Activated T-helper 9 cell treated with anti-CD3 and anti-CD28 coated beads, Interleukin-2, amount 50 U/mL, for 16 hours (primary cell): ENCODE measurements at regions not wholly inside any gene's neighbourhood (a gene's known extent, or its start where the extent isn't known, plus 50 kb on each side); places are given as distances from the start of the nearest gene placed in this dataset.

Source experiments
- DNase-seq: peaks from one replicate; pipeline ENCODE4 v3.0.0-alpha.2; 2020; ENCODE audit warnings: low read depth

DNA sequence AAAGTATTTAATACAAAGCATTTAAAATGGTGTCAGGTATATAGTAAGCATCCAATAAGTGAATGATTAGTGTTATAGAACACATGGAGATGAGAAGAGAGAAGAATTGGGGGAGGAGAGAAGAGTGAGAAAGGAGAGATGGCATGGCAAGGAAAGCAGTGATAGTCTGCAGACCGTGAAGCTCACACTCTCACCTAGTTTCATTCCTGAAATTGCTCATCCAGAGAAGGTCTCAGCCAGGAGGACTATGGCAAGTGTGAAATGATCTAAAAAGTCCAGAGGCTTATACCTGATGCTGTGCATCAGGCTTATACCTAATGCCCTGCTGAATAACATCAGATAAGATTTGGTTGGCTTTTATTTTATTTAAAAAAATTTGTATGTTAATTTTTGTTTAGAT is 351.6 kb upstream of the KLF12 start:
- no peak for DNase-seq

DNA sequence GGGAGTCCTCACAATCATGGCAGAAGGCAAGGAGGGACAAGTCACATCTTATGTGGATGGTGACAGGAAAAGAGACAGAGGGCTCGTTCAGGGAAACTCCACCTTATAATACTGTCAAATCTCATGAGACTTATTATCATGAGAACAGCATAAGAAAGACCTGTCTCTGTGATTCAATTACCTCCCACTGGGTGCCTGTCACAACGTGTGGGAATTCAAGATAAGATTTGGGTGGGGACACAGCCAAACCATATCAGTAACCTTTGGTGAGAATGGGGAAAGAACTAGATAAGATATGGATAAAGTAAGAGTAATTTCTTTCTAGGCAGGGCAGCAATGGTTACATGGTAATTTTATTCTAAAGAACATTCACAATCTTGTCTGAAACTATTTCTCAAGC is 344.9 kb upstream of the KLF12 start:
- DNase-seq = no peak

DNA sequence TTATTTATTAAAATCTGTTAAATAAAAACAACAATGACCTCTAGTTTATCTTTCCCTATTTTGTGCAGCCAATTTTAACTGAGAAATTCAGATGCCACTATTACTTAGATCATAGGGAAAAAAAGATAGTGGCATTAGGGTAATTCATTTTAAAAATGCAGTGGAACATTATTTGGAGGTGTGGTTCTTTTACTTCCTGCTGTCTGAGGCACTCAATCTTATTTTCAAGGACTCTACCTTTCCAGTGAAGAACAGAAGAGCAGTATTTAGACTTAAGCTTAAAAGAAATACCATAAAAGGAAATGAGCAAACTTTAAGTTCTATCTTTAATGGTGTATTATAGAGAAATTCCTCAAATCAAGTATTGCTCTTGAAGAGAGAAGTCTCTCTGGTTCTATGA is 342.6 kb upstream of the KLF12 start:
- DNase-seq = no peak

DNA sequence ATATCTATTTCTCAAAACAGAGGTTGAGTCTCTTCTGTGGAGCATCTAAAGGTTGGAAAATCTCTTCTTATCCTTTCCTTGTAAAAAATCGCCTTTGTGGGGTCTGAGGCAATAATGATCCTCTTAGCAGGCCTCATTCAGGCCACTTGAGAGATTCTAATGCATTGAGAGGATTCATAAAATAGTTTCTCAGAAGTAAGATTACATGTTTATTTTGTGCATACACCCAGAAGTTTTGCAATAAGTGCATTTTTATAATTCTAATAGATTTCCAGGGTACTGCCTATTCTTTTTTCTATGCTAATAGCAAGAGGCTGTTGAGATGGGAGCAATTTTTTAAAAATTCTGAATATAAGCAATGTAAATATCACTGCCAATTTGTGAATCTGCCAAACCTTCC is 342.2 kb upstream of the KLF12 start:
- DNase-seq = no peak

DNA sequence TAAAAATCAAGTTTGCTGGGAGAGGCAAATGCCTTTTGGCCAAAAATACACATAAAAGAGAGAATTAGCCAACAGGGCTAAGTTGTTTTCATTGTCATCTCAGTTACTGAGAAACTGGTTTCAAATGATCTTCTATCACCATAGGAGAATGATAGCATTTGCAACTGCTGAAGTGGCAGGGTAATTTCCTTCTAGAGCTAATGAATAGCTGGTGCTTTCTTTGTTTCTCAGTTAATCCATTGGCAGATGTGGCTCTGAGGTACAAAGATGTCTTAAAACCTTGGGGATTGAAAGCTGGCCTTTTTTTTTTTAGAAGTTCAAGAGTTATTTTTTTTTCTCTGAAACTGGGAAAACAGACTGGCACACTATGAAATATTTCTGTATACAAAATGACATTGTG is 332.7 kb upstream of the KLF12 start:
- DNase-seq = no peak

DNA sequence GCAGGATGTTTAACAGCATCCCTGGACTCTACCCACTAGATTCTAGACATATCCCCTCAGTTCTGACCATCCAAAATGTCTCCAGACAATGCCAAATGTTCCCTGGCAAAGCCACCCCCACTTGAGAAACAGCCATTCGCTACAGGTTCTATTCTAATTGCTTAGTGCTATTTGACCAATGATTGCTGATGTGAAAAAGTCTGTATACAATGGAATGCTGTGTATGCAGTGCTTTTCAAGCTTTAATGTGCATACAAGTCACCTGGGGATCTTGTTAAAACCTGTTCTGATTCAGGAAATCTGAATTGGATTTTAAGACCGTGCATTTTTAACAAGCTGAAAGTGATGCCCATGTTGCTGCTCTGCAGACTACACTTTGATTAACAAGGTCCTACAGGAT is 331.8 kb upstream of the KLF12 start:
- no peak for DNase-seq

DNA sequence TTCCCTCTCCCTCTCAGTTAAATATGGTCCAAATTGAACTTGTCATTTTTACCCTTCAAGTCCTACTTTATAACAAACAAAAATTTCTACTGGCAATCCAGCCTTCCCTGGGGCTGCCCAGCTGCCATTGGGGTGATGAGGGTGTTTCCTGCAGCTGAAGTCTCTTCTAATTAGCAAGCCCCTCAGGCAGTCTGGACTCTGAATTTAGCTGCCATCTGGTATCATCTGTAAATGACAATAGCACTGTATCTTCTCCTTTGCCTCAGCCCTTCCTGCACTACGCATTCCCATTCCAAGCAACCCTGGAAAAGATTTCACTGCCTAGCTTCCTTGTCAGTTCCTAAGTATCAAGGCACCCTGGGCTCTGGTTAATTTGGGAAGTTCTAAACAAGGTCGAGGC is 331.1 kb upstream of the KLF12 start:
- DNase-seq = no peak

DNA sequence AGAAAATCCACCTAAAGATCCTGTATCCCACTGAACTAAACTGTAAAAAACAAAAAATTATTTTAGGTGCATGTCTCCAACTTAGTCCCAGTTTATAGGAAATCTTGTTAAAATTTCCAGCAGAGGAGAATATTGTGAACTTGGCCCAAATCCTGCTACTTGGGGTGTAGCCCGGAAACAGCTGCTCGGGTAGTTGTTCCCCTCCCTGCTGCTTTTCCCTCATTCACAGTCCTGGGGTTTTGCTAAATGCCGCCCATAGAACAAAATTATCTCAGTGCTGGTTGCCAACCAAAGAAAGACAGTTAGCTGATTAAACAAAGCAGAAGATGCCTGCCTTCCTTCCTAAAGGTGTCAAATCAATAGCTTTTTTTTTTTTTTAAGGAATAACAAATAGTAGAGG is 330.5 kb upstream of the KLF12 start:
- no peak for DNase-seq

DNA sequence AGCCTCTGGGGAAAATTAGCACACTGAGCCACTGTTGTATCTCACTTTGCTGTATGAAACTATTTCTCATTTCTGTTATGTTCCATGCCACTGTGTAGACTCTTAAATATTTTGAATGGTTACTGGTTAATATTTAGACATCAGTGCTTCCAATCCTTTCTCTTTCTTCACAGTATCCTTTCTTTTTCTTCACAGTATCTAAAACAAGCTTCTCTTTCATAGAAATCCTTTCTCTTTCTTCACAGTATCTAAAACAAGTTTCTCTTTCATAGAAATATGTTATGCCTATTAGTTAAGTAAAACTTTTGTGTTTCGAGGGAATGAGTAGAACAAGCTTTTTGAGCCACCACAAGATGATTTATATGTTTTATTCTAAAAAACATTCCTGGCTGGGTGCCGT is 326.8 kb upstream of the KLF12 start:
- DNase-seq = no peak

DNA sequence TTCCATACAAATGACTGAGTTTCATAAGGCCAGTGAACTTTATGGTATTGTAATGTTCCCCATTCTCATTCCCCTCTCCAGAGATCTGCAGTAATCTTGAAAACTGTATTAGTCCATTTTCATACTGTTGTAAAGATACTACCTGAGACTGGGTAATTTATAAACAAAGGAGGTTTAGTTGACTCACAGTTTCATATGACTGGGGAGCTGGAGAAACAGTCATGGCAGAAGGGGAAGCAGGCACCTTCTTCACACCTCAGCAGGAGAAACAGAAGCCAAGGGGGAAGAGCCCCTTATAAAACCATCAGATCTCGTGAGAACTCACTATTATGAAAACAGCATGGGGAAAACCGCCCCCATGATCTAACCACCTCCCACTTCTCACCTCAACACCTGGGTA is 318.7 kb upstream of the KLF12 start:
- DNase-seq = no peak

DNA sequence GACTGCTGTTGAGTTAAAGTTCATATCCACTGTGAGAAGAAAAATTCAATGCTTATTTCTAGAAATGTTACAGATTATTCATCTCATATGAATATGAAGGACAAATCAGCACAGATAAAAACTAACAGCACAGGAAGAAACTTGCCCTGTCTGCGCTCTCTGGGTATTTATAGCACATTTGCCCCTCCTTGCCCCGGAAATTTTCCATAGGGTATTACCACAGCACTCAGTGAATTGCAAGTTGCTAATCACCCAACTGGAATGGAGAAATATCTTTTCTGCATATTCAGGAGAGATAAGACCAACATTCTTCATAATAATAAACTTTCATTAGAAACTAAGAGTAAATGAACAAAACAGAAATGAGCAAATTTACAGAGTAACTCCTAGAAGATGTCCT is 318.0 kb upstream of the KLF12 start:
- no peak for DNase-seq

DNA sequence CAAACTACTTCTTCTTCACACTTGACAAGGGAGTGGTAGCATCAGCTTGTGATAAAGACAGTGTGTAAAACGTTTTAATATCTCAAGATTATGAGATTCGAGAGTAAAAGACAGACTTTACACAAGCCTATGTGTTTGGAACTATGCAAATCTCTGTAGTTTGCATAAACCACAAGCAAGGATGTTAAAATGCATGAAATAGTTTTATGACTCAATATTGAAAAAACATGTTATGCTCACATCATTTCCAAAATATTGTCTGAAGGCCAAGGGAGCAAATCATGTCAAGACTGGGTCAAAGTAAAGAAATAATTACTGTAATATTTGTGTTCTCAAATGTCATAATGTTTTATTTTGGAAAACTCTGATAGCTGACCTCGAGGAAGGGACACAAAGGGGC is 316.8 kb upstream of the KLF12 start:
- DNase-seq = no peak

DNA sequence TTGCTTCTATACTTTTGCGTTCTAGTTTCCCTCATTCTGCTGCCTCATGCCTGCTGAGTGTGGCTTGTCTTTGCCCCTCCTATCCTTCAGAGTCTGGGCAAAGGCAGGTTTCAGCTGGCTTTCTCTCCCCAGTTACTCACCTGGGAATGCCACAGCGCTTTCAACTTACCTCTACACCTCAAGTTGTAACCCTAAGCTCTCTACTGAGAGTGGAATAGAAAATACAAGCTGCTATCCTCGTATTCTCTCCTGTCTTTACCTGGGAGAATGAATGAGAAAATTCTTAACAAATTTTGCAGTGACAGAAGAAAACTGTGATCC is 316.3 kb upstream of the KLF12 start:
- DNase-seq = no peak

DNA sequence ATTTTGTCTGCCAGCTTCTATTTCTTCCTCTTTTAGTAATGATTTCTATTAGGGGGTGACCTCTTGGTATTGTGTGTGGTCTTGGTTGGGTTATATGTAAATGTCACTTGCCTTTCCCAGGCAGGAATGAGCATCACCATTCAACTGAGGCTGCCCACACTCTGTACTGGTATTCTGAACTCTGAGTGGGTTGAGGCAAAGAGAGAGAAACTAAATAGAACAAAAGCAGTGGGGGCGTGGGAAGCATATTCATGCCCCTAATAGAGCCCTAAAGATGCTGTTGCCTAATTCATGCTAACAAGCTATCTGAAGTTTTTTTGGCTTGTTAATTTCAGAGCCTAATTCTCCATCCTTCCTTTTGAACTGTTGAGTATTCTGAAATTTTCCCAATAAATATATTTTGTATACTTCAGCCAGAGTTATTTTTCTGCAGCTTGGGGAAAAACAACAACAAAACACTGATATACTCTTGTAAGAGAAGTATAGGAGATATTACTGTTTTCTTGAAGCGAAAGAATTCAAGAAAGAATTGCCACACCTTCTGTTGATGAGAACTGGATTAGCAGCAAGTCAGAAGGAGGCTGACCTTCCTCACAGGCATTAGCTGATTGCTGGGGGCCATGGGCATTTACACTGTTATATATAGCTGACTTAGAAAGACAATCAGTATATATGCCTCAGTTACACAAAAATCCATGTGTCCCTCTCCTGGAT is 315.8 kb upstream of the KLF12 start:
- DNase-seq = no peak

DNA sequence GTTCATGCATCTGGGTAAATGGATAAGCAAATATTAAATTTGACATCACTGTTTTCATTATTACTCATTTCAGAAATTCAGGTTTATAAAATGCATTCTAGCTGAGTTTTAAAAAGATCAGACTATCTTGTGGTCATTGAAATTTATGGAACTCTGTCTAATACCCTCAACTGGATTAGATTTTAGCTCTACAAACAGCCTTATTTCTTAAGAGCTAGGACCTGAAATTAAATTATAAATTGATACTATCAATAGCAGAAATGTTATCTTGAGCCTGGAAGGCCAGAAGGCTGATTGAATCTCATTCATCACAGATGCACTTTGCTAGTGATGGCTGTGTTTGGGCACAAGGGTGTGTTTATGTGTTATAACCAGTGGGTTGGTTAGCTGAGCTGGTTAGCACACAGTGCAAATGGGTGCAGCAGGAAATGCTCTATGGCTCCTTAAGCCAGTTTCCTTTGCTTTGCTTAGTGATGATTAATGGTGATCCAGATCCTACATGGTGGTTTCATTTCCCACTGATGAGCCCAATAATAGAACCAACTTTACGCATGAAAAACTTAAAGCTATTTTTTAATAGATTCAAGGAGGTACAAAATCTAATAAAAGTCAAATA is 310.8 kb upstream of the KLF12 start:
- no peak for DNase-seq

DNA sequence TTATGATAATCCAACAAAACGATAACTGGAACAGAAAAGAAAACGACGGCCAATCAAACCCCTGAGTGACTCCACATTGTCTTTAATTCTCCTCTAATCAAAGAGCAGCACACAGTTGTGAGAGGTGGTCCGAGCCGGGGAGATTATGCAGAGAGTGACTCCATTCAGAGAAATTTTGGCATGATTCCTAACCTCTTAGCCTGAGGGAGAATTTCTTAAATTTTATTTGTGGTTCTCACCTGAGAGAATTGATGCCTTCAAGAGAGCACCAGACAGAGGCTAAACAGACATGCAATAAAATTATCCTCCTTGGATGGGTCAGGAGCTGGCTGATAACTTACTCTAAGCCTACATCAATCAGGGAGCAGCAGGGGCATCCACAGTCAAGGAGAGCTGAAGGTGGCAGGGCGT is 310.0 kb upstream of the KLF12 start:
- no peak for DNase-seq

DNA sequence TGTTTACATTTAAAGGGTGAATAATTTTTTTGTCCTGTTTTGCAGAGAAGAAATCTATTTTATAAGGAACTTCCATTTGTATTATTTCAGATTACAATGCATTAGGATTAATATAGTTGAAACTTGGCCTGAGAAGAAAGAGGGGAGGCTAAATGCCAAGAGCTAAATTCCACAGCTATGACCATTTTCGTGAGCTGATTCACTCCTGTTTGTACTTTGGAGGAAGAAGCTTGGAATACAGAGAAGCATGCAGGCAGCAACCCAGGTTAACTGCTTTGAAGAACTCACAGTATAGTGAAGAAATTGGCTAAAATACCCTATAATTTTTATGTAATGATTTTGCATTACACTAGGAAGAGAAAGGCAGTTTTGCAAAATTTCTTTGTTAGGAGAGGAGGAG is 309.4 kb upstream of the KLF12 start:
- no peak for DNase-seq

DNA sequence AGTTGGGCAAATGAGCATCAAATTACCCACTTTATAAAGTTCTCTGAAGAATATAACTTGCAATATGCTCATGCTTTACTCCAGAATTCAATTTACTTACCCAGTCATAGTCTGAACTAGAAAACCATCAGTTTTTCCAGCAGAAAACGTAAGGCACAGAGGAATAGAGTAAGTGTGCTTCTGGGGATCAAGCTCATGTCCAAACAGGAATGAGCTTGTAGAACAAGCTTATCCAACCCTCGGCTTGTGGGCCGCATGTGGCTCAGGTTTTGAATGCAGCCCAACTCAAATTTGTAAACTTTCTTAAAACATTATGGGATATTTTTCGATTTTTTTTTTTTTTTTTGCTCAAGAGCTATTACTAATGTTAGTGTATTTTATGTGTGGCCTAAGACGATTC is 308.5 kb upstream of the KLF12 start:
- DNase-seq = no peak

DNA sequence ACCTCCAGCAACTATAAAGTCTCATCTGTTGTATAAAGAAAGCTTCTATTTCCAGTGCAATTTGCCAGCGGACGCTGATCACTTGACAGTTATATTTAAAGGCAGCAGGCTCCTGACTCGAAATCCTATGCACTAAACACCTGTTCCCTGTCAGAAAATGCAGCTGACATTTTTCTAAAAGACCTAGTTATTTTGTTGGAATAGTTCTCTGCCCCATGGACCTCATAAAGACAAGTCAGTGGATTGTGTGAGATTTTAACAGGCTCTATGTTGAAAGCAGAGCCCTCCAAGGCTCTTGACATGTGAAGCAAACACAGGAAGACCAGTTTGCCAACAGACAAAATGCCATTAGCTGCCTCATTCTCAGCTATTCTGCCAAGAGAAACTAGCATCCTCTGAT is 304.7 kb upstream of the KLF12 start:
- DNase-seq = no peak

DNA sequence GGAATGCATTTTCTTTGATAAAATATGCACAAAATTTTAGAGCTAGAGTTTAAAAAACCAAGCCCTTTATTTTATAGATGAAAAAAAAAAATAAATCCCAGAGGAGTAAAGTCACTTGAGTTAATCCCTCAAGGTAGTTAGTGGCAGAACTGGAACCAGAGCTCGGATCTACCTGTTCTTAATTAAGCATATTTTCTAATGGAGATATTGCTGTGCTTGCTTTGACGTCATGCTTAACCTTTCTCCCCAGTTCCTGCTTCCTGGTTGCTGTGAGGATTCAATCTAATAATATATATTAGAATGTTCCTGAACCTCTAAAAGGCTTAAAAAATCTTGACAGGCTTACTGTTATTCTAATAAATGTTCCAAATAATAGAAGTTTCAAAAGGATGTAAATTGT is 300.6 kb upstream of the KLF12 start:
- no peak for DNase-seq

DNA sequence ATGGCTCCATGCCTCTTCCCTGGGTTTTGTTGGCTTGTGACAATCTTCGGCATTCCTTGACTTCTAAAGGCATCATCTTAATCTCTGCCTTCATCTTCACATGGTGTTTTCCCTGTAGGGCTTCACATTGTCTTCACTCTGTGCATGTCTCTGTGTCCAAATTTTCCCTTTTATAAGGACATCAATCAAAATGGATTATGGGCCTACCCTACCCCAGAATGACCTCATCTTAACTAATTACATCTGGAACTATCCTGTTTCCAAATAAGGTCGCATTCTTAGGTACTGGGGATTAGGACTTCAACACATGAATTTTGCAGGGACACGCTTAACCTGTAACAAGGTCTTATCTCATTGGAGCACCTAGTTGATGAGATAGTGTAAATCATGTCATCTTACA is 290.3 kb upstream of the KLF12 start:
- no peak for DNase-seq

DNA sequence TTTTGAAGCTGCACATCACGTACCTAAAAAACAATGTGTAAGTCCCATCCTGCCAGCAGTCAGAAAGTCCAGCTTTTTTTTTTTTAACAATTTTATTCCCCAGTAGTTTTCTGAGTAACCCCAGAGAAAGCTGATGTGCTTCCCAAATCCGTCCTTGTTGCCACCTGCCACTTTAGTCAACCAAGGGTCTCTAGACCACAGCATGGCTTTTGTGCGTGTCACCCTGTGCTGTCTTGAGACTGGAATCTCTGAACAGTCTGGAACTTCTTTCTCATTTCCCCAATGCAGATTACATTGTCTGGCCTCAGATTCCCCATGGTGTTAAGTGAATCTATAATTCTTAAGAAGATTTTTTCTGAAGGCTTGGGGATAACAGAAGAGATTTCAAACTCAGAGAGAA is 289.2 kb upstream of the KLF12 start:
- DNase-seq = no peak

DNA sequence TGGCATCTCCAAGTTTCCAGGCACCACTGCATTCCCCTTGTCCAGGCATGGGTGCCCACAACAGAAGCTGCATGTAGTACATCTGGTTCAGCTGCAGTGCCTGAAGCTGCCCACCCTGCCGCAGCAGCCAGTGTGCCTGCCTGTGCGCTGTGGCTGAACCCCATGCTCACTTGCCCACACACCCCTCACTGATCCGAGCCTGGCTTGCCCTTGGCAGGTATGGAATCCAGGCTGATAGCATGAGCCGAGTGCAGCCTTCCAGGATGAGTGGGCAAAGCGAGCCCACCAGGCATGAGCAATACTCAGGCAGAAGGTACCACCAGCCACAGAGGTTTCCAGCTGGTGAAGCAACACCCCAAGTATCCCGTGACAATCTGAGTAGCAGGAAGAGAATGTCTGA is 280.3 kb upstream of the KLF12 start:
- DNase-seq = no peak

DNA sequence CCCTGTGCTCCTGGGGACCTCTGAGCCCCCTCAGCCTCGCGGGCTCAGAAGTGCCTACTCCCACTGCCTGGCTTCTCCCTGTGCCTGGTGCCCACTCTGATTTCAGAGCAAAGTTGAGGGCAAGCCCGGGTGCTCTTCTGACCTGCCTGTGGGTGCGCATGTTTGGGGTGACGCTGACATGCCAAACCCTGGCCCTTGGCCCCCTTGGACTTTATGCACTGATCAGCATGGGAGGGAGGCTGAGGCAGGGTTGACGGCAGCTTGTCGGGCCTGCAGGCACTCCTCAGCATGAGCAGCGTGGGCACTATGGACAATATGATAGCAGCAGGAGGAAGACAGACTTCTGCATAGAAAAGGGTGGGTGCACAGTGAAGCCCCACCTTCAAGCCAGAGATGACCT is 279.3 kb upstream of the KLF12 start:
- DNase-seq = no peak

DNA sequence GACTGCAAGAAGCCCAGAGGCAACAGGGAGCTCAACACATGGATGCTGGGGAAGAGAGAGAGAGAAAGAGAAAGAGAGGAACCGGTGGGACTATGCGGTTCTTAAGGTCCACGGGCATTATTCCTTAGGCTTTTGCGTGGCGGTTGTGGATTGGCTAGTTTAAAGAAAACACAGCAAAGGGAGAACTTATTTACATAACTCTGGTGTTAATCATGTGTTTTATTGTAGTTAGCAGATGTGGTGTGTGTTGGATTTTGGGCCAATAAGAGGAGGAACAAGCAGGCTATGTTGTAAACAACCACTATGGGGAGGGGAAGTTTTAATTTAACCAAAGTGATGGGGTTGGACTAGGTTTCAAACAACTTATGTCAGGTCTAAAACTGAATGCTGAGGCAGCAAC is 275.3 kb upstream of the KLF12 start:
- DNase-seq = no peak
